Endothelial cell of umbilical vein (primary cell): ENCODE measurements at regions not wholly inside any gene's neighbourhood (a gene's known extent, or its start where the extent isn't known, plus 50 kb on each side); places are given as distances from the start of the nearest gene placed in this dataset.

Source experiments
- BruUV-seq: library from RNA; stranded (reverse); fragments of 400-500 nt; replicated peaks from 2 replicates; lab custom pipeline; 2021; lab: Mats Ljungman, UMichigan
- CTCF ChIA-PET: fragments of 300-600, 350-600 bp; sonication (Branson Sonifier 250); formaldehyde crosslinking; loops from one replicate; lab custom pipeline; 2021; ENCODE audit warnings: antibody characterized with exemption, inconsistent platforms; lab: Charles Lee
- POLR2A ChIA-PET: fragments of 300-600, 350-600 bp; sonication (Branson Sonifier 250); formaldehyde crosslinking; loops from one replicate; lab custom pipeline; 2021; ENCODE audit warnings: antibody characterized with exemption, inconsistent platforms; lab: Charles Lee
- DNase-seq: peaks from one replicate; pipeline ENCODE4 v3.0.0-alpha.2; 2011; ENCODE audit warnings: low read depth, low spot score
- FAIRE-seq: peaks from 2 replicates; lab custom pipeline; 2011; peaks lifted over from hg19 to GRCh38; lab: Jason Lieb, UNC
- H2AFZ ChIP-seq: 2 replicates; pipeline ENCODE4 v1.6.0; 2012; ENCODE audit warnings: low read depth, low read length, control low read depth, inconsistent platforms
- H3K27ac ChIP-seq: 2 replicates; pipeline ENCODE4 v1.5.1; 2011; ENCODE audit warnings: low read depth, mild to moderate bottlenecking, control low read depth, low read length, moderate library complexity; ENCODE audit not compliant: insufficient read depth
- H3K27me3 ChIP-seq, 2 experiments: 2 replicates each; pipeline versions ENCODE4 v1.6.0 to v1.6.1; 2011; ENCODE audit warnings: low read length in 2 of 2, mixed read lengths in 1 of 2; ENCODE audit not compliant: control insufficient read depth in 2 of 2, insufficient read depth in 2 of 2
- H3K36me3 ChIP-seq, 2 experiments: 2 replicates in 1 of 2; 3 replicates in 1 of 2; pipeline ENCODE4 v1.5.1; 2011; ENCODE audit warnings: low read length in 2 of 2, mild to moderate bottlenecking in 1 of 2, moderate library complexity in 1 of 2; ENCODE audit not compliant: control insufficient read depth in 2 of 2, insufficient read depth in 2 of 2; ENCODE audit errors: extremely low read depth in 1 of 2
- H3K4me1 ChIP-seq: 3 replicates; pipeline ENCODE4 v1.5.1; 2011; ENCODE audit warnings: mild to moderate bottlenecking, low read length; ENCODE audit not compliant: control insufficient read depth, insufficient read depth; ENCODE audit errors: extremely low read depth
- H3K4me2 ChIP-seq: 2 replicates; pipeline ENCODE4 v1.6.1; 2011; ENCODE audit warnings: low read length, control low read depth, mixed read lengths; ENCODE audit not compliant: insufficient read depth
- H3K4me3 ChIP-seq, 3 experiments: fragments of 200-600 bp in 1 of 3; sonication (generic), shearing (Covaris generic) in 1 of 3; replicated peaks in 1 of 3; 2 replicates each; pipeline ENCODE4 v1.5.1; 2011 to 2016; ENCODE audit warnings: control low read depth in 3 of 3, low read length in 3 of 3, mild to moderate bottlenecking in 2 of 3, inconsistent platforms in 1 of 3, low read depth in 1 of 3, moderate library complexity in 1 of 3; ENCODE audit not compliant: insufficient read depth in 1 of 3
- H3K79me2 ChIP-seq: 2 replicates; pipeline ENCODE4 v1.6.0; 2012; ENCODE audit warnings: low read length, inconsistent platforms; ENCODE audit not compliant: control insufficient read depth, insufficient read depth
- H3K9ac ChIP-seq: replicated peaks from 2 replicates; pipeline ENCODE3; 2011; ENCODE audit warnings: low read length, control low read depth; ENCODE audit not compliant: insufficient read depth; ENCODE audit errors: extremely low read depth
- H3K9me1 ChIP-seq: replicated peaks from 3 replicates; pipeline ENCODE4 v1.6.0; 2011; ENCODE audit warnings: mild to moderate bottlenecking, low read length; ENCODE audit not compliant: control insufficient read depth, insufficient read depth; ENCODE audit errors: extremely low read depth
- H3K9me3 ChIP-seq: replicated peaks from 2 replicates; pipeline ENCODE4 v1.5.1; 2012; ENCODE audit warnings: low read length, inconsistent platforms; ENCODE audit not compliant: control insufficient read depth, insufficient read depth
- H4K20me1 ChIP-seq: replicated peaks from 2 replicates; pipeline ENCODE3; 2011; ENCODE audit warnings: mild to moderate bottlenecking, low read length; ENCODE audit not compliant: control insufficient read depth, insufficient read depth; ENCODE audit errors: extremely low read depth
- CTCF ChIP-seq, 2 donors: IDR thresholded peaks; 1 replicate in 1 of 2; 2 replicates in 1 of 2; pipeline ENCODE4 v1.5.1; 2011; ENCODE audit warnings: low read length in 2 of 2, mild to moderate bottlenecking in 2 of 2, moderate library complexity in 2 of 2, control low read depth in 1 of 2, inconsistent platforms in 1 of 2, low read depth in 1 of 2; ENCODE audit not compliant: insufficient read depth in 1 of 2; ENCODE audit errors: extremely low read depth in 1 of 2
- EZH2 ChIP-seq: IDR thresholded peaks from 2 replicates; pipeline ENCODE4 v1.6.1; 2012; ENCODE audit warnings: borderline replicate concordance, low read depth, mild to moderate bottlenecking, moderate library complexity, low read length, inconsistent platforms; ENCODE audit not compliant: severe bottlenecking
- FOS ChIP-seq: IDR thresholded peaks from 2 replicates; pipeline ENCODE4 v1.6.1; 2011; ENCODE audit warnings: mild to moderate bottlenecking, low read length, moderate library complexity, borderline replicate concordance; ENCODE audit not compliant: insufficient read depth
- GATA2 ChIP-seq: IDR thresholded peaks from 2 replicates; pipeline ENCODE4 v1.7.0; 2011; ENCODE audit warnings: low read depth, mild to moderate bottlenecking, moderate library complexity, mixed read lengths, low read length; ENCODE audit not compliant: insufficient read length, insufficient read depth
- JUN ChIP-seq: IDR thresholded peaks from 2 replicates; pipeline ENCODE4 v1.6.1; 2011; ENCODE audit warnings: borderline replicate concordance, low read depth; ENCODE audit not compliant: insufficient read length, insufficient read depth
- MAX ChIP-seq: IDR thresholded peaks from 2 replicates; pipeline ENCODE4 v1.6.1; 2011; ENCODE audit not compliant: insufficient read depth, insufficient read length
- MYC ChIP-seq: IDR thresholded peaks from one replicate; pipeline ENCODE4 v1.6.1; 2011; ENCODE audit warnings: mild to moderate bottlenecking, low read depth, low read length
- POLR2A ChIP-seq: IDR thresholded peaks from 2 replicates; pipeline ENCODE4 v1.6.1; 2012; ENCODE audit warnings: low read depth, mild to moderate bottlenecking, control low read depth, low read length
- POLR2AphosphoS5 ChIP-seq: IDR thresholded peaks from 2 replicates; pipeline ENCODE4 v1.6.1; 2012; ENCODE audit warnings: low read depth, mild to moderate bottlenecking, control low read depth, low read length, moderate library complexity; ENCODE audit not compliant: insufficient read depth
- dilution Hi-C: fragments of 300-500 bp; cut with MboI; formaldehyde crosslinking; loops from one replicate; pipeline ENCODE4 v1.15.0; 2019; ENCODE audit warnings: low sequenced_read_pairs; ENCODE audit not compliant: extremely low pct_ligation_motif_present
- intact Hi-C: fragments of 100-400 bp; cut with micrococcal nuclease; formaldehyde crosslinking; loops from one replicate; pipeline ENCODE4 v1.10.0; 2022

- Histone ChIP-seq H3K27me3 (no peaks in the 10 kb centered on the region), H3K4me3 (no peak overlapping the region), H3K36me3 (no peaks in the 10 kb centered on the region), H3K4me2 (no peak overlapping the region), H4K20me1 (no peaks in the 10 kb centered on the region), H3K9me1 (peaks cover 2% of the 10 kb centered on the region), H3K27ac (no peak overlapping the region), H3K9ac (no peak overlapping the region), H3K9me3 (no peaks in the 10 kb centered on the region), H3K79me2 (no peaks in the 10 kb centered on the region), H3K4me1 (no peaks in the 10 kb centered on the region), H2AFZ (no peak overlapping the region)
- BruUV-seq = no TSS peak
- dilution Hi-C loops = no loop called here
- FAIRE-seq = no peak
- intact Hi-C loops = no loop called here
- no peak for TF ChIP-seq JUN
- no peak for TF ChIP-seq POLR2AphosphoS5
- no peak for TF ChIP-seq POLR2A
- no peak for TF ChIP-seq CTCF (IDR thresholded peaks at IDR 0.05; ENCODE audit: extremely low read depth in 1 of 2, insufficient read depth in 1 of 2, low read depth in 1 of 2, low read length in 2 of 2)
- POLR2A ChIA-PET = no interaction called here
- DNase-seq = no peak
- CTCF ChIA-PET = no interaction called here
These were observed 233.0 kb upstream of the POU2AF2 start for GRCh38 chr11:111012491-111012890.

GRCh38 chr11:111011275-111011594 lies 234.3 kb upstream of the POU2AF2 start:
- POLR2A ChIA-PET = no interaction called here
- Histone ChIP-seq H3K79me2 (no peaks in the 10 kb centered on the region), H3K4me3 (no peak overlapping the region), H3K4me2 (no peak overlapping the region), H3K9me3 (no peaks in the 10 kb centered on the region), H3K36me3 (no peaks in the 10 kb centered on the region), H4K20me1 (no peaks in the 10 kb centered on the region), H3K9ac (no peak overlapping the region), H3K4me1 (no peaks in the 10 kb centered on the region), H3K27ac (no peak overlapping the region), H2AFZ (no peak overlapping the region), H3K27me3 (no peaks in the 10 kb centered on the region), H3K9me1 (no peaks in the 10 kb centered on the region)
- BruUV-seq = no TSS peak
- CTCF ChIA-PET = no interaction called here
- intact Hi-C loops = no loop called here
- DNase-seq (no peak), FAIRE-seq (no peak)
- dilution Hi-C loops = no loop called here
- TF ChIP-seq POLR2AphosphoS5 (no peak), EZH2 (no peak), JUN (no peak), GATA2 (no peak), FOS (no peak), POLR2A (no peak), MAX (no peak), MYC (no peak), CTCF (IDR thresholded peaks at IDR 0.05; ENCODE audit: extremely low read depth in 1 of 2, insufficient read depth in 1 of 2, low read depth in 1 of 2, low read length in 2 of 2) (no peak)
